HG03139 (cell line): ENCODE measurements at regions not wholly inside any gene's neighbourhood (a gene's known extent, or its start where the extent isn't known, plus 50 kb on each side); places are given as distances from the start of the nearest gene placed in this dataset.

Experiments used
- ATAC-seq: cut with Tn5 transposase; IDR thresholded peaks from one replicate; pipeline ENCODE4 v1.9.1; 2021; ENCODE audit not compliant: unreplicated experiment

DNA sequence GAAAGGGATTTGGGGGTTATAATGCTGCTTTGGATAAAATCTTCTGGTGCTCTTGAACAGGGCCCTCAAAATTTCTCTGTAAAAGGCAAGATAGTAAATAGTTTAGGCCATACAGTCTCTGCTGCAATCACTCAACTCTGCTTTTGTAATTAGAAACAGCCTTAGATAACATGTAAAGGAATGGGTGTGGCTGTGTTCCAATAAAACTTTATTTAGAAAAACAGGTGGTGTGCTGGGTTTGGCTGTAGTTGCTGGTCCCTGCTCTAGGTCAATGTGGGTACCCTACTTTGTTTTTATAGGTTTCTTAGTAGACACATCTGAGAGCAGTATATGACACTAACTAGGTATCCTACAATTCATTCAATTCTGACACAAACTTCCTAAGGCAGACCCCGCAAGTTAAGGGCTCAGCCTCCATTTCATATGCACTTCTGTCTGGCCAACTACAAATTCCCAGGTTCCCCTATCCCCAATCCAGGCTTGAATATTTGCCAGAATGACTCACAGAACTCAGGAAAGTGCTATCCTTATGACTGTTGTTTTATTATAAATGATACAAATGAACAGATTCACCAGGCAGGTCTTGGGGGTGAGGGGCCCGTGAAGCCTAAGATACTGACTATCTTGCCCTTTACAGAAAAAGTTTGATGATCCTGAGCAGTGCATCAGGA lies 349.9 kb downstream of the RPS24 start:
- no peak for ATAC-seq

GRCh38 chr10:78384049-78384431 lies 350.4 kb downstream of the RPS24 start:
- ATAC-seq, result no peak

DNA sequence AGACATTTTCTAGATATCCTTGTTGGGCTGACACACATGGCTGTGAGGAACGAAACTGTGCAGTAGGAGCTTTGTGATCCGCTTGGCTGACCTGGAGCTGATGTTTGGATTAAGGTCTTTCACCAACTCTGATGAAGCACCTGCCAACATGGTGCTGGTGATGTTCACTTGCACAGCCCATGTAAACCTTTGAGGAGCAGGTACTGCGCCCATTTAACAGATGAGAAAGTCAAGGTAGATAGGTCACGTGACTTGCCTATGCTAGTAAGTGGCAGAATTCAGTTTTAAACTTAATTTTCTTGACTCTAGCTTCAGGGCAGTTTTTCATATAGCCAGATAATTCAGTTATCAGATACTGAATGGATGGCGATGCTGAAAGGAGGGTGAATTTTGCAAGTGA lies 351.9 kb downstream of the RPS24 start:
- no peak for ATAC-seq

DNA sequence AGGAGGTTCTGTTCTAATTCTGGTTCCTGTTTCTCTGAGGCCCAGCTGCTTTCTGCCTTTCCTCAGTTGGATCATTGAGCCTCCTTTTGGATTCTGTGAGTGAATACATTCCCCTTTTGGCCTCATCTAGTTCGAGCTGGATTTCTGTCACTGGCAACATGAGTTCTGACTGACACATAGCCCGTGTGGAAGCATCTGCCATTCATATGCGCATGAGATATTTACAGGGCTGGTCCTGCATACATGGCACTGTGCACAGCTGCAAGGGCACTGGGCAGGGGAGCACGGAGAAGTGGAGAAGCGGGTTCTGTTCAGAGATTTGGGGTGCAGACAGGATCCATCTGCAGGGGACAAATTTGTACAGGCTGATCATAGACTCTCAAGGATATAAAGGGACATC lies 352.8 kb downstream of the RPS24 start:
- ATAC-seq, result no peak

DNA sequence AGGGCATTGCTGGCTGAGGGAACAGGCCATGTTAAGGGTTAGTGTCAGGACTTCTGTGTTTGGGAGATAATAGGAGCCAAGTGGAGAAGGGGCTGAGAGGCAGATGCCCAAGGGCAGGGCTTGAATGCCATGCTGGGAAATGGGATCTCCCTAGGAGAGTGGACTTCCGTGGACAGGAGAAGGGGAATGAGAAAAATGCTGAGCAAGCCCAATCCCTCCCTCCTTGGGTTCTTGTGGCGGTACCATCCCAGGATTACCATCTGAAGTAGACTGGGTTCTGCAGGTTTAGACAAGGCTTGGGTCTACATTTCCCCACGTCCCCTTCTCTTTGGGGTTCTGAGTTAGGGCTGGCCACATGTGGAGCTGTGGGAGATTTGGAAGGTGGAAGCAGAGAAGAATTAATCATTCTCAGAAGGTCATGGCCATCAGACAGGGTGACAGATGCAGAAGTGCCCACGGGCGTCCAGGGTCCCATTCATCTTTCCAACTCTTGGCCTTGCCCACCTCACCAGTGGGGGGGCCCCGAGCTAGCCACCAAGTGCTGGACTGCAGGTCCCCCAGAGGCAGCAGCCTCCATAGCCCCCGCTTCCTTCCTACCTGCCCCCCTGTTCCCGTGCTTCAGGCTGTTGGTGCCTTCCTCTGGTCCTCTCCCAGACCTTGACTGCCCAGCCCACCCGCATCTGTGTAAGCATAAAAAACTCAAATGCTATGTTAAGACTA lies 354.8 kb downstream of the RPS24 start:
- ATAC-seq, result no peak

DNA sequence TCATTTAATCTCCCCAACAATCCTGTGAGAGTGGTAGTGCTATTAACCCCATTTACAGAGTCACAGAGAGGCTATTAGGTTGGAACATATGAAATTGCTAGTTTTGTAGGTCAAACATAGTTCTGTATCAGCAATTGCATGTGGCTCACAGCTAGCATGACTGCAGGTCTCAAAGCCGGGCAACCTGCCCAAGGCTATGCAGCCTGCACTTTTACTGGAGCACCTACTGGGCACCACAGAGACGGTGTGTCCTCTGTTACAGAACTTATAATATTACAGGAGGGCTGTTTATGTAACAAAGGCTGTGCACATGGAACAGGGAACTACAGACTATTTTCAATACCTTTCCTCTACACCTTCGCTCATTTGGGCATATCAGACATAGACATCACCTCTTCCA lies 355.8 kb downstream of the RPS24 start:
- no peak for ATAC-seq

- ATAC-seq, result no peak
Measured at GRCh38 chr10:78390051-78390450, 356.4 kb downstream of the RPS24 start.

DNA sequence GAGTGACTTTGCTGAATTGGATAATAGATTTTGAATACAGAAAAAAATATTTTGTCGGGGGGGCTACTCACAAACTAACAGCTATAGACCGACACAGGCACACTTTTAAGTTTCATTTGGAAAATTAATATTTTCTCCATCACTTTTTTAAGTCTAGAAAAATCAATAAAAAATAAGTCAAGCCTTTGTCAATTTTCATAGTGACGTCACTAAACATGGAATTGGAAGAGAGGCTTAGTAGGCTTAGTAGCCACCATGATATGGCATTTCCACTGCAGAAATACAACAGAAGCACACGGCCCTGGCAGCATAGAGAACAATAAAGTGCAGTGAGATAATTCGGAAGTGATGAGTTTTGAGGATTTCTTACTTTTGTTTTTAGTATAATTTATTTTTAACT lies 357.2 kb downstream of the RPS24 start:
- ATAC-seq, result no peak

DNA sequence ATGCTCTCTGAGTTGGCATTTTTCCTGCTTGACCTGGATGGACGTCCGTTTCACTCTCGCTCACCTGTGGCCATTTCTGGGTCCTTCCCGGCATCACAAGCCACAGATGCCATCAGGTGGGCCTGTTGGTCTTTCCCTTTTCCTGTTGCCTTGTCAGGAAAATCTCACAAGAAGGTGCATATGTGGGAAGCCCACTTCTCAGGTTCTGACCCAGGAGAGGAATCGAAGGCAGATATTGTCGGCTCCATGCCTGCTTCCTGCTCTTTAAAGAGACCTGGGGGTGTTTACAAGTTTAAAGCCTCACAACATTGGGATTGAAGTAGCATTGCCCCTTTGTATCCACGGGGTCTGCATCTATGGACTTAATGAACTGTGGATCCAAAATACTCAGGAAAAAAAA lies 357.9 kb downstream of the RPS24 start:
- no peak for ATAC-seq

GRCh38 chr10:78392197-78392596 lies 358.5 kb downstream of the RPS24 start:
- no peak for ATAC-seq

GRCh38 chr10:78393094-78393493 lies 359.4 kb downstream of the RPS24 start:
- no peak for ATAC-seq

- no peak for ATAC-seq
Measured at GRCh38 chr10:78394047-78394446, 360.4 kb downstream of the RPS24 start.

DNA sequence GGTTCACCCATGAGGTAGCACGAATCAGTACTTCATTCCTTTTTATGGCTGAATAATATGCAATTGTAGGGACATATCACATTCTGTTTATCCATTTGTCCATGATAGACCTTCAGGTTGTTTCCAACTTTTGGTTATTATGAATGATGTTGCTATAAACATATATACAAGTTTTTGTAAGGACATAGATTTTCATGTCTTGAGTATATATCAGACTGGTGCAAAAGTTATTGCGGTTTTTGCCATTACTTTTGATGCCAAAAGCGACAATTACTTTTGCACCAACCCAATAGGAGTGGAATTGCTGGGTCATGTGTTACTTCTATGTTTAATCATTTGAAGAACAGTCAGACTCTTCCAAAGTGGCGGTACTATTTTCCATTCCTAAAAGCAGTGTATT lies 361.5 kb downstream of the RPS24 start:
- no peak for ATAC-seq

DNA sequence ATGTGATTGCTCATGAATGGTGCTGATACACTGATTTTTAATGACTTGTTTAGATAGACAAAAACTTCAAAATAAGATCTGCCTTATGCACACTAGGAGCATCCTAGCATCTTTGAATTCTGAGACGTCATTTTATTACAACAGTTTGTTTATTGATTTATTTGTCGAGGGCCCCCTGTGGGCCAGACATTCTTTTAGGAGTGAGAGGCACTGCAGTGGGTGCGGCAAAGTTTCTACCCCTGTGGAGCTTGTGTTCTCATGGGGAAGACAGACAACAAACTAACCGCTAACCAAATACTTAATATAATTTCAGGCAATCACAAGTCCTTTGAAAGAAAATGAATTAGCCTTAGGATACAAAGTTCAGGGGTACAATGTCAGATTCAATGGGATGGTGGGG lies 363.1 kb downstream of the RPS24 start:
- ATAC-seq, result no peak

GRCh38 chr10:78397786-78398185 lies 364.1 kb downstream of the RPS24 start:
- ATAC-seq, result no peak

DNA sequence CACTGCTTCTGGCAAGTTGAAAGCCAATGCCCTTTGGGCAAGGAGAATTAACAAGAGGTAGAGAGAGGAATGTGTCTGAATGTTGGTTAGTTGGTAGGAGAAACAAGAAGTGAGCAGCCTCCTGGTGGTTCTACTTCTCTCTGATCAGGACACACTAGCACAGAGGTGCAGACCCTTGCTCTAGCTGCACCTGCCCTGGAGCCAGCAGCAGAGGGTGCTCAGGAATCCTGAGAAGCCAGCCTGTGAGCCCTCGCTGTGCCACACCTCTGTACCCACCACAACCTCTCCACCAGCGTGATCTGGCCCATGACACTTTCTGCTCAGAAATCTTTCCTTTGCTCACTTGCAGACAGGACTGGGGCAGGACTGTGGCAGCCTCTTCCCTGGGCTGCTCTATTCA lies 364.7 kb downstream of the RPS24 start:
- ATAC-seq, result no peak

GRCh38 chr10:78401624-78402367 lies 368.1 kb downstream of the RPS24 start:
- no peak for ATAC-seq

GRCh38 chr10:78402591-78402990 lies 368.9 kb downstream of the RPS24 start:
- ATAC-seq, result no peak

DNA sequence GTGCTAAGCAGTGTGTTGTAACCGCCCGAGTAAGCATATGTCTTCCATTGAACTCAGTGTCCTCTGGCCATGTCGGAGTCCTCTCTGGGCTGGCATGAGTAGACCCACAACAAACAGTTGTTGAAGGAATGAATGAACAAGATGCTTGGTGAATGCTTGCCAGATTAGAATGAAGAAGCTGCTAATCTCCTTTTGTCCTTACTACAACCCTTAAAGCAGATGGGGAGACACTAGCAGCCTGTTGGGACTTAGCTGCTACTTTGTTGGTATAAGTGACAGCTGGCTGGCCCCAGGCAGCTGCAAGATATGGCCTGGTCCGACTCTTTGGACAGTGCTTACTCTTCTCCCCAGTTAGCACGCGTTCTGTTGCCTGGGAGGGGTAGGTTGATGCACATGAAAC lies 370.1 kb downstream of the RPS24 start:
- ATAC-seq, result no peak

DNA sequence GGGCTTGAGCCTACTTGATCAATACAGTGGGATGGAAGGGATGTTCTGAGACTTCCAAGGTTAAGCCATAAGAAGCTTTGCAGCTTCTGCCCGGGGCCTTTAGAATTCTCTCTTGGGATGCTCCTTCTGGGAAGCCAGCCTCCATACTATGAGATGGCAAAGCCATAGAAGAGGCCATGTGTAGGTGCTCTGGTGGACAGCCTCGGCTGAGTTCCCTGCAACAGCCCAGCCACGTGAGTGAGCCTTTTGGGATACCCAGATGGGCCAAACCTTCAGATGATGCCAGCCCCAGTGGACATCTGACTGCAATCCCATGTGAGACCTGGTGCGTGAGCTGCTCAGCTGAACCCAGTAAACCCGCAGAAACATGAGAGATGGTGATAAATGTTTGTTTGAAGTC lies 370.6 kb downstream of the RPS24 start:
- no peak for ATAC-seq

GRCh38 chr10:78405231-78405630 lies 371.6 kb downstream of the RPS24 start:
- no peak for ATAC-seq

DNA sequence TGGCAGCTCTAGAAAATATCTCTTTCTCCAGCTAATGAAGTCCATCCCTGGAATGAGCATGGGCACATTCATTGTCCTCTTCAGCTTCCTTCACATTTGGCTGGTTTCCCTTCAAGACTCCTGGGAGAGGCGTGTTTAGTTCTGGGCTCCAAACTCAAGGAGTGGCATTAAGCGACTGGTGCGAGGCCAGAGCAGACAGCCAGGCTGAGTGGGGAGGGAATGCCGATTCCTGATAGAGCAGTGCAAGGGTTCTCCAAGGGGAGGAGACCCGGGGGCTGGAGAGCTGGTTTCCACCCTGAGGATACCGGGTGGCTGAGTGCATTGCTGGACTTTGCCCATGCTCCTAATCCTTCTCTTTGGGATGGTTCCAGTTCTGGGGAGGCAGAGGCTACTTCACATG lies 372.1 kb downstream of the RPS24 start:
- ATAC-seq, result no peak
